WTC11 (cell line): ENCODE measurements at regions not wholly inside any gene's neighbourhood (a gene's known extent, or its start where the extent isn't known, plus 50 kb on each side); places are given as distances from the start of the nearest gene placed in this dataset.

Experiments
- ATAC-seq: fragments of 200-7000 bp; cut with Tn5 transposase; 2 replicates; pipeline ENCODE4 v1.10.0; 2021; ENCODE audit warnings: mild to moderate bottlenecking, moderate library complexity
- CTCF ChIA-PET: fragments of 300-600 bp; sonication (Branson Sonifier 250); formaldehyde crosslinking; loops from one replicate; lab custom pipeline; 2021; ENCODE audit warnings: antibody characterized with exemption; lab: Charles Lee
- POLR2A ChIA-PET: fragments of 350-600 bp; sonication (Branson Sonifier 250); formaldehyde crosslinking; loops from one replicate; lab custom pipeline; 2021; ENCODE audit warnings: antibody characterized with exemption; lab: Charles Lee
- DNase-seq: peaks from one replicate; pipeline ENCODE4 v3.0.0; 2021; ENCODE audit warnings: low spot score
- H3K27ac Mint-ChIP-seq: 2 replicates; pipeline ENCODE4 v1.8.0; 2021; ENCODE audit warnings: mixed read lengths
- H3K27me3 Mint-ChIP-seq: 2 replicates; pipeline ENCODE4 v1.8.0; 2021; ENCODE audit warnings: low read depth, mild to moderate bottlenecking, moderate library complexity, mixed read lengths
- H3K36me3 Mint-ChIP-seq: 2 replicates; pipeline ENCODE4 v1.8.0; 2021; ENCODE audit warnings: mixed read lengths
- H3K4me1 Mint-ChIP-seq: 2 replicates; pipeline ENCODE4 v1.8.0; 2022; ENCODE audit warnings: mixed read lengths
- H3K4me3 Mint-ChIP-seq: 2 replicates; pipeline ENCODE4 v1.8.0; 2021; ENCODE audit warnings: mild to moderate bottlenecking, moderate library complexity, mixed read lengths
- H3K9me3 Mint-ChIP-seq: 2 replicates; pipeline ENCODE4 v1.8.0; 2021; ENCODE audit warnings: mixed read lengths
- AFF4 ChIP-seq: sonication (generic); formaldehyde crosslinking; IDR thresholded peaks from 2 replicates; pipeline ENCODE4 v1.8.1; 2023; ENCODE audit warnings: mild to moderate bottlenecking, missing genetic modification reagents, borderline replicate concordance
- ATF2 ChIP-seq: sonication (generic); formaldehyde crosslinking; IDR thresholded peaks from 2 replicates; pipeline ENCODE4 v1.8.1; 2022; ENCODE audit warnings: low read depth, missing genetic modification reagents, borderline replicate concordance
- ATF3 ChIP-seq: sonication (generic); formaldehyde crosslinking; conservative IDR thresholded peaks from 2 replicates; pipeline ENCODE4 v1.8.1; 2022; ENCODE audit warnings: mild to moderate bottlenecking, missing genetic modification reagents
- CREM ChIP-seq: sonication (generic); formaldehyde crosslinking; IDR thresholded peaks from 2 replicates; pipeline ENCODE4 v1.8.1; 2022; ENCODE audit warnings: mild to moderate bottlenecking, missing genetic modification reagents, moderate library complexity
- ELF4 ChIP-seq: sonication (generic); formaldehyde crosslinking; IDR thresholded peaks from 2 replicates; pipeline ENCODE4 v1.8.1; 2022; ENCODE audit warnings: low read depth, mild to moderate bottlenecking, moderate library complexity, missing genetic modification reagents
- FOXP1 ChIP-seq: sonication (generic); formaldehyde crosslinking; IDR thresholded peaks from 2 replicates; pipeline ENCODE4 v1.8.0; 2022; ENCODE audit warnings: missing genetic modification reagents, mild to moderate bottlenecking, moderate library complexity, borderline replicate concordance
- GRHL2 ChIP-seq: fragments of 250-450 bp; sonication (Bioruptor Pico); IDR thresholded peaks from 2 replicates; pipeline ENCODE4 v1.8.0; 2022; ENCODE audit warnings: mild to moderate bottlenecking, moderate library complexity; ENCODE audit not compliant: insufficient replicate concordance, severe bottlenecking
- KAT7 ChIP-seq: sonication (generic); formaldehyde crosslinking; IDR thresholded peaks from 2 replicates; pipeline ENCODE4 v1.8.1; 2023; ENCODE audit warnings: missing genetic modification reagents, mild to moderate bottlenecking, borderline replicate concordance
- PREB ChIP-seq: sonication (generic); formaldehyde crosslinking; IDR thresholded peaks from 2 replicates; pipeline ENCODE4 v1.8.1; 2022; ENCODE audit warnings: mild to moderate bottlenecking, missing genetic modification reagents, moderate library complexity, borderline replicate concordance
- RELA ChIP-seq: sonication (generic); formaldehyde crosslinking; IDR thresholded peaks from 2 replicates; pipeline ENCODE4 v1.8.1; 2022; ENCODE audit warnings: missing genetic modification reagents, mild to moderate bottlenecking, borderline replicate concordance
- SMAD3 ChIP-seq: sonication (generic); formaldehyde crosslinking; IDR thresholded peaks from 2 replicates; pipeline ENCODE4 v1.8.0; 2022; ENCODE audit warnings: missing genetic modification reagents, mild to moderate bottlenecking, borderline replicate concordance
- STAT6 ChIP-seq: sonication (generic); formaldehyde crosslinking; conservative IDR thresholded peaks from 2 replicates; pipeline ENCODE4 v1.8.1; 2023; ENCODE audit warnings: mild to moderate bottlenecking, low read depth, missing genetic modification reagents, moderate library complexity
- TEAD1 ChIP-seq: sonication (generic); formaldehyde crosslinking; IDR thresholded peaks from 2 replicates; pipeline ENCODE4 v1.8.0; 2022; ENCODE audit warnings: mild to moderate bottlenecking, missing genetic modification reagents
- USF1 ChIP-seq: sonication (generic); formaldehyde crosslinking; IDR thresholded peaks from 2 replicates; pipeline ENCODE4 v1.8.0; 2022; ENCODE audit warnings: mild to moderate bottlenecking, missing genetic modification reagents
- ZBTB21 ChIP-seq: sonication (generic); formaldehyde crosslinking; IDR thresholded peaks from 2 replicates; pipeline ENCODE4 v1.8.1; 2023; ENCODE audit warnings: mild to moderate bottlenecking, missing genetic modification reagents, borderline replicate concordance
- ZNF121 ChIP-seq: sonication (generic); formaldehyde crosslinking; IDR thresholded peaks from 2 replicates; pipeline ENCODE4 v1.8.0; 2023; ENCODE audit warnings: missing genetic modification reagents
- ZNF138 ChIP-seq: sonication (generic); formaldehyde crosslinking; conservative IDR thresholded peaks from 2 replicates; pipeline ENCODE4 v1.8.1; 2022; ENCODE audit warnings: mild to moderate bottlenecking, moderate library complexity, missing genetic modification reagents
- ZNF281 ChIP-seq: sonication (generic); formaldehyde crosslinking; IDR thresholded peaks from 2 replicates; pipeline ENCODE4 v1.8.0; 2023; ENCODE audit warnings: mild to moderate bottlenecking, missing genetic modification reagents
- ZNF396 ChIP-seq: fragments of 250-450 bp; sonication (Bioruptor Pico); IDR thresholded peaks from 2 replicates; pipeline ENCODE4 v1.8.0; 2021; ENCODE audit warnings: mild to moderate bottlenecking, moderate library complexity, borderline replicate concordance
- ZNF416 ChIP-seq: fragments of 250-450 bp; sonication (Bioruptor Pico); IDR thresholded peaks from 2 replicates; pipeline ENCODE4 v1.9.0; 2021; ENCODE audit warnings: mild to moderate bottlenecking, inconsistent platforms

- Mint-ChIP-seq H3K27me3 (no peaks in the 10 kb centered on the region), H3K27ac (no peak overlapping the region), H3K4me3 (no peak overlapping the region), H3K36me3 (no peaks in the 10 kb centered on the region)
- no peak for DNase-seq
- CTCF ChIA-PET = no interaction called here
- POLR2A ChIA-PET = no interaction called here
- ATAC-seq = no peak
- TF ChIP-seq AFF4 (no peak), ZBTB21 (CRISPR knock-in tag) (no peak), KAT7 (CRISPR knock-in tag) (no peak), SMAD3 (CRISPR knock-in tag) (no peak), GRHL2 (CRISPR knock-in tag) (no peak), STAT6 (CRISPR knock-in tag) (no peak), PREB (CRISPR knock-in tag) (no peak), CREM (CRISPR knock-in tag) (no peak), ELF4 (CRISPR knock-in tag) (no peak), ZNF396 (CRISPR knock-in tag) (no peak), ATF2 (CRISPR knock-in tag) (no peak), ZNF121 (CRISPR knock-in tag) (no peak), FOXP1 (CRISPR knock-in tag) (no peak), USF1 (CRISPR knock-in tag) (no peak), ZNF281 (no peak), ZNF138 (CRISPR knock-in tag) (no peak), ZNF416 (no peak), RELA (CRISPR knock-in tag) (no peak), ATF3 (no peak), TEAD1 (no peak)
- TF ChIP-seq, all 79 proteins: peak for 0
- Mint-ChIP-seq H3K4me1 (peaks cover 9% of the 10 kb centered on the region), H3K9me3 (peaks cover 19% of the 10 kb centered on the region)
Measured at GRCh38 chr18:25875551-25876240, 214.7 kb downstream of the SS18 start.
